ENCODE measurements at regions not wholly inside any gene's neighbourhood (a gene's known extent, or its start where the extent isn't known, plus 50 kb on each side); places are given as distances from the start of the nearest gene placed in this dataset.

- no peak overlapping the region for H3K4me3 ChIP-seq (replicated peaks in 1 of 3; ENCODE audit: insufficient read depth in 1 of 3, low read depth in 2 of 3, low read length in 3 of 3)
- intact Hi-C loops (cut with micrococcal nuclease; ENCODE audit: unreplicated experiment), result no loop called here
- 48% methylated on average over 10 of the region's 10 CpGs for WGBS (ENCODE audit: low lambda C conversion rate)
- POLR2A ChIA-PET, result no interaction called here
- H3K36me3 ChIP-seq (replicated peaks in 1 of 2; ENCODE audit: control insufficient read depth in 1 of 2, insufficient read depth in 2 of 2, low read length in 2 of 2), result no peaks in the 10 kb centered on the region
- DNase-seq (ENCODE audit: low spot score) (no peak), ATAC-seq (no peak), FAIRE-seq (no peak)
- H3K4me2 ChIP-seq (ENCODE audit: low read depth, low read length), result no peak overlapping the region
- H3K27ac ChIP-seq (ENCODE audit: extremely low read length, insufficient read depth, low read length), result no peak overlapping the region
- in situ Hi-C loops (cut with HindIII; ENCODE audit: extremely low pct_ligation_motif_present, low pct_unique_long_range_greater_than_20kb), result no loop called here
- peaks cover 1 to 38% of the 10 kb centered on the region in 2 experiments; a peak in 3 of 5 replicates for H3K27me3 ChIP-seq (ENCODE audit: control insufficient read depth in 1 of 2, insufficient read depth in 2 of 2, low read length in 2 of 2)
- H3K4me1 ChIP-seq (ENCODE audit: insufficient read depth, low read length), result no peaks in the 10 kb centered on the region
- BruUV-seq (replicated peaks), result no TSS peak
- CTCF ChIA-PET (ENCODE audit: low intra/inter-chr PET ratio, low total read pairs), result no interaction called here
- no peaks in the 10 kb centered on the region for H4K20me1 ChIP-seq (ENCODE audit: insufficient read depth, low read length)
- TF ChIP-seq THAP9 (CRISPR knock-in tag; IDR thresholded peaks at IDR 0.05; ENCODE audit: borderline replicate concordance), result no peak
- TF ChIP-seq SCMH1 (CRISPR knock-in tag; IDR thresholded peaks at IDR 0.05; ENCODE audit: borderline replicate concordance), result no peak
- TF ChIP-seq TAF1 (CRISPR knock-in tag; IDR thresholded peaks at IDR 0.05), result no peak
- TF ChIP-seq MLX (CRISPR knock-in tag; IDR thresholded peaks at IDR 0.05), result no peak
- TF ChIP-seq EED (CRISPR knock-in tag; IDR thresholded peaks at IDR 0.05), result no peak
- no peaks in the 10 kb centered on the region for H3K9me3 ChIP-seq (ENCODE audit: low read length)
- H3K9ac ChIP-seq (ENCODE audit: insufficient read depth, low read depth, low read length), result no peak overlapping the region
- no peak overlapping the region for H2AFZ ChIP-seq (ENCODE audit: low read length)
- H3K79me2 ChIP-seq (ENCODE audit: insufficient read depth, low read length), result no peaks in the 10 kb centered on the region
Observed at GRCh38 chr6:7675353-7675945, 50.5 kb upstream of the BMP6 start.
